ENCODE measurements at regions not wholly inside any gene's neighbourhood (a gene's known extent, or its start where the extent isn't known, plus 50 kb on each side); places are given as distances from the start of the nearest gene placed in this dataset.

- TF ChIP-seq, protein P1, sequence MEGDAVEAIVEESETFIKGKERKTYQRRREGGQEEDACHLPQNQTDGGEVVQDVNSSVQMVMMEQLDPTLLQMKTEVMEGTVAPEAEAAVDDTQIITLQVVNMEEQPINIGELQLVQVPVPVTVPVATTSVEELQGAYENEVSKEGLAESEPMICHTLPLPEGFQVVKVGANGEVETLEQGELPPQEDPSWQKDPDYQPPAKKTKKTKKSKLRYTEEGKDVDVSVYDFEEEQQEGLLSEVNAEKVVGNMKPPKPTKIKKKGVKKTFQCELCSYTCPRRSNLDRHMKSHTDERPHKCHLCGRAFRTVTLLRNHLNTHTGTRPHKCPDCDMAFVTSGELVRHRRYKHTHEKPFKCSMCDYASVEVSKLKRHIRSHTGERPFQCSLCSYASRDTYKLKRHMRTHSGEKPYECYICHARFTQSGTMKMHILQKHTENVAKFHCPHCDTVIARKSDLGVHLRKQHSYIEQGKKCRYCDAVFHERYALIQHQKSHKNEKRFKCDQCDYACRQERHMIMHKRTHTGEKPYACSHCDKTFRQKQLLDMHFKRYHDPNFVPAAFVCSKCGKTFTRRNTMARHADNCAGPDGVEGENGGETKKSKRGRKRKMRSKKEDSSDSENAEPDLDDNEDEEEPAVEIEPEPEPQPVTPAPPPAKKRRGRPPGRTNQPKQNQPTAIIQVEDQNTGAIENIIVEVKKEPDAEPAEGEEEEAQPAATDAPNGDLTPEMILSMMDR (IDR thresholded peaks at IDR 0.05; ENCODE audit: extremely low read depth in 1 of 2, insufficient read depth in 1 of 2, low read depth in 1 of 2, low read length in 2 of 2) = no peak
- TF ChIP-seq POLR2A (IDR thresholded peaks at IDR 0.05; ENCODE audit: low read depth, low read length) = no peak
- TF ChIP-seq JUN (IDR thresholded peaks at IDR 0.05; ENCODE audit: borderline replicate concordance, insufficient read depth, insufficient read length, low read depth) = no peak
- no peak for TF ChIP-seq EZH2 (IDR thresholded peaks at IDR 0.05; ENCODE audit: borderline replicate concordance, low read depth, low read length, severe bottlenecking)
- TF ChIP-seq MAX (IDR thresholded peaks at IDR 0.05; ENCODE audit: insufficient read depth, insufficient read length) = no peak
- no peak for TF ChIP-seq GATA2 (IDR thresholded peaks at IDR 0.05; ENCODE audit: insufficient read depth, insufficient read length, low read depth, low read length)
- TF ChIP-seq MYC (IDR thresholded peaks at IDR 0.05; ENCODE audit: low read depth, low read length) = no peak
Measured at GRCh38 chr3:21806733-21807132, 55.7 kb upstream of the ZNF385D start.

Measured in endothelial cell of umbilical vein (primary cell).